SH-SY5Y (cell line): ENCODE measurements at regions not wholly inside any gene's neighbourhood (a gene's known extent, or its start where the extent isn't known, plus 50 kb on each side); places are given as distances from the start of the nearest gene placed in this dataset.

ENCODE experiments used
- GATA2 ChIP-seq: IDR thresholded peaks from 2 replicates; pipeline ENCODE4 v1.6.1; 2011; ENCODE audit warnings: mild to moderate bottlenecking, low read depth, low read length
- GATA3 ChIP-seq: IDR thresholded peaks from 2 replicates; pipeline ENCODE4 v1.6.1; 2011; ENCODE audit warnings: low read depth, mild to moderate bottlenecking, low read length, moderate library complexity

- no peak for TF ChIP-seq GATA2
- TF ChIP-seq GATA3 = no peak
Observed at GRCh38 chr3:72087420-72087819, 302.5 kb upstream of the PROK2 start.
